GM21576 (cell line): ENCODE measurements at regions not wholly inside any gene's neighbourhood (a gene's known extent, or its start where the extent isn't known, plus 50 kb on each side); places are given as distances from the start of the nearest gene placed in this dataset.

Experiments
- ATAC-seq: cut with Tn5 transposase; IDR thresholded peaks from one replicate; pipeline ENCODE4 v1.9.1; 2021; ENCODE audit warnings: mild to moderate bottlenecking, moderate library complexity; ENCODE audit not compliant: unreplicated experiment

GRCh38 chr6:91744566-91744965, 1157.7 kb upstream of the MAP3K7 start:
- no peak for ATAC-seq

GRCh38 chr6:91743756-91744155, 1156.9 kb upstream of the MAP3K7 start:
- no peak for ATAC-seq

GRCh38 chr6:91731939-91732338, 1145.1 kb upstream of the MAP3K7 start:
- no peak for ATAC-seq

- ATAC-seq = no peak
These were observed 1143.8 kb upstream of the MAP3K7 start for GRCh38 chr6:91730710-91731109.

GRCh38 chr6:91720324-91720723, 1133.5 kb upstream of the MAP3K7 start:
- no peak for ATAC-seq

- ATAC-seq = no peak
These were observed 1132.5 kb upstream of the MAP3K7 start for GRCh38 chr6:91719414-91719813.

- ATAC-seq = no peak
These were observed 1131.3 kb upstream of the MAP3K7 start for GRCh38 chr6:91718198-91718597.

- no peak for ATAC-seq
These were observed 1130.2 kb upstream of the MAP3K7 start for GRCh38 chr6:91717094-91717493.

GRCh38 chr6:91716361-91716760, 1129.5 kb upstream of the MAP3K7 start:
- no peak for ATAC-seq

GRCh38 chr6:91715171-91715805, 1128.4 kb upstream of the MAP3K7 start:
- ATAC-seq = no peak

- no peak for ATAC-seq
These were observed 1127.0 kb upstream of the MAP3K7 start for GRCh38 chr6:91713911-91714310.

- no peak for ATAC-seq
These were observed 1124.6 kb upstream of the MAP3K7 start for GRCh38 chr6:91711518-91711917.

- ATAC-seq = no peak
These were observed 1123.5 kb upstream of the MAP3K7 start for GRCh38 chr6:91710342-91710741.

GRCh38 chr6:91708534-91708933, 1121.7 kb upstream of the MAP3K7 start:
- ATAC-seq = no peak

- no peak for ATAC-seq
These were observed 1118.8 kb upstream of the MAP3K7 start for GRCh38 chr6:91705646-91706045.

GRCh38 chr6:91704531-91704930, 1117.7 kb upstream of the MAP3K7 start:
- no peak for ATAC-seq

- ATAC-seq = no peak
These were observed 1110.3 kb upstream of the MAP3K7 start for GRCh38 chr6:91697010-91697695.

- ATAC-seq = no peak
These were observed 1108.3 kb upstream of the MAP3K7 start for GRCh38 chr6:91695221-91695620.

GRCh38 chr6:91694016-91694654, 1107.3 kb upstream of the MAP3K7 start:
- no peak for ATAC-seq

- no peak for ATAC-seq
These were observed 1104.6 kb upstream of the MAP3K7 start for GRCh38 chr6:91691449-91691848.

- ATAC-seq = no peak
These were observed 1096.4 kb upstream of the MAP3K7 start for GRCh38 chr6:91683240-91683639.

GRCh38 chr6:91681296-91681695, 1094.4 kb upstream of the MAP3K7 start:
- no peak for ATAC-seq
